ENCODE measurements at regions not wholly inside any gene's neighbourhood (a gene's known extent, or its start where the extent isn't known, plus 50 kb on each side); places are given as distances from the start of the nearest gene placed in this dataset.

DNA sequence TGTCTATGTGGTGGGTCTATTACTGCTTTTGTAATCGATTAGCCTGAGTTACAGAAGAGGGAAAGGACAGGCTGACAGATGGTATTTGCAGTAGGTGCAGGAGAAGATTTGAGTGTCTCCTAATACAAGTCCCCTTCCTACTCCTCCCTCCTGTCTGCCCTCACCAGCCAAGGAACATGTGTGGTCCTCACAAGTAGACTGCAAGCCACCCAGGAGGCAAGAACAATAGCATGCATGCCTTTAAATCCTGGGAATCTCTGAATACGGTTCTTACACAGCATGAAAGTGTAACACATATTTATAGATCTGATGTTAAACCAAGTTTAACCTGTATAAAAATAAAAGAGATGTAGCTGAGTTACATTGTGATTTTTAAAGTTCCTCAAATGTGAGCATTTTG lies 117.0 kb downstream of the PTCSC3 start:
- 0% methylated on average over 2 of the region's 2 CpGs for WGBS (ENCODE audit: insufficient coverage, low coverage, missing lambda C conversion rate)
- Histone ChIP-seq H2AFZ (ENCODE audit: low read depth, low read length) (no peak overlapping the region), H3K9me3 (replicated peaks; ENCODE audit: control insufficient read depth, insufficient read depth, low read depth, low read length) (no peaks in the 10 kb centered on the region), H3K4me2 (ENCODE audit: insufficient read depth, low read length) (no peak overlapping the region), H3K4me1 (replicated peaks in 1 of 2; ENCODE audit: control insufficient read depth in 2 of 2, insufficient read depth in 2 of 2, low read length in 2 of 2) (no peaks in the 10 kb centered on the region), H3K4me3 (no peak overlapping the region), H3K27me3 (ENCODE audit: control insufficient read depth in 2 of 2, insufficient read depth in 2 of 2, low read length in 2 of 2) (no peaks in the 10 kb centered on the region), H3K27ac (ENCODE audit: extremely low read depth, low read depth, low read length) (no peak overlapping the region), H3K79me2 (ENCODE audit: control insufficient read depth, insufficient read depth, low read length) (no peaks in the 10 kb centered on the region), H3K36me3 (ENCODE audit: control insufficient read depth, insufficient read depth, low read length) (no peaks in the 10 kb centered on the region), H3K9ac (ENCODE audit: insufficient read depth in 1 of 2, low read depth in 2 of 2, low read length in 2 of 2) (no peak overlapping the region), H4K20me1 (replicated peaks; ENCODE audit: control insufficient read depth, insufficient read depth, low read length) (no peaks in the 10 kb centered on the region), H3K9me1 (ENCODE audit: control insufficient read depth, insufficient read depth, low read length) (no peaks in the 10 kb centered on the region)
- no peak for DNase-seq (ENCODE audit: extremely low read depth in 1 of 4, low spot score in 3 of 4)
- BruUV-seq (replicated peaks) = no TSS peak
- POLR2A ChIA-PET = no interaction called here
- no peak for FAIRE-seq
- CTCF ChIA-PET (ENCODE audit: low intra/inter-chr PET ratio) = no interaction called here
- in situ Hi-C loops (cut with MboI) (no loop called here), intact Hi-C loops (cut with micrococcal nuclease) (no loop called here)
- TF ChIP-seq KDM2B (CRISPR knock-in tag; IDR thresholded peaks at IDR 0.05) (no peak), PRMT5 (CRISPR knock-in tag; IDR thresholded peaks at IDR 0.05) (no peak), RHOXF2B (CRISPR knock-in tag; conservative IDR thresholded peaks at IDR 0.05) (no peak), KAT7 (CRISPR knock-in tag; IDR thresholded peaks at IDR 0.05; ENCODE audit: borderline replicate concordance) (no peak), SP2 (IDR thresholded peaks at IDR 0.05; ENCODE audit: extremely low read depth, low read depth, low read length, poor library complexity, severe bottlenecking) (no peak)
- no peak for ATAC-seq

DNA sequence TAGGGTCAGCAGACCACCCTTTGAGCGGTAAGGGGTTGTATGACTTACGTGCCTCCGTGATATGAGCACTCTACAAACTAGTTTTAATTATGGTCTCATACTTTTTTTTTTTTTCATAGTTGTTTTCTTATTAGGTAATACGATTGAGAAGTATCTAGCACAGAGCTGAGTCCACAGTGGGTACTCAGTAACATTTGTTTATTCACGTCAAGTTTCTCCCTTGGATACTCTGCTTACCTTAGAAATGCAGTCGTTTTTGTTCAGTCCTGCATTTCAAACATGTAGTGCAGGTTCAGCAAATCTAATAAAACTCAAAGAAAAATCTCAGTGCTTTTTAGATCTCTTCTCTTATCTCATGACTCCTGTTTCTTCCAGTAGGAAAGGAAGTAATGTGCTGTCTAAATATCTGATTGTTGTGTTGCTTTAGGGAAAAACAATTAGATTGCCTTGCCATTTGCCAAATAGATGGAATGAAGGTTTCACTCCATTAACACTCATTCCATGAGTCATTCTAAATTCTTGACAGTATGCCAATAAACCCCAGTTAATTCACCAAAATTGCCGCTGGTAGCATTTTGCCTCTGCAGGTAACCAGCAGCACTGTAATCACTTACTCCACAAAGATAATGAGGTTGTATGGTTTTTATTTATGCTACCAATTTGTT lies 118.9 kb downstream of the PTCSC3 start:
- FAIRE-seq = no peak

More for the DNA sequence above, 118.9 kb downstream of the PTCSC3 start:
- 1% methylated on average over 7 of the region's 7 CpGs for WGBS (ENCODE audit: insufficient coverage, low coverage, missing lambda C conversion rate)
- no peaks in the 10 kb centered on the region; a peak in 1 of 5 replicates for H3K27me3 ChIP-seq (ENCODE audit: control insufficient read depth in 2 of 2, insufficient read depth in 2 of 2, low read length in 2 of 2)
- no peaks in the 10 kb centered on the region for H3K9me1 ChIP-seq (ENCODE audit: control insufficient read depth, insufficient read depth, low read length)
- DNase-seq (ENCODE audit: extremely low read depth in 1 of 4, low spot score in 3 of 4) (no peak), ATAC-seq (no peak)
- no peaks in the 10 kb centered on the region for H3K9me3 ChIP-seq (replicated peaks; ENCODE audit: control insufficient read depth, insufficient read depth, low read depth, low read length)
- no peaks in the 10 kb centered on the region for H3K79me2 ChIP-seq (ENCODE audit: control insufficient read depth, insufficient read depth, low read length)
- no peak overlapping the region for H3K27ac ChIP-seq (ENCODE audit: extremely low read depth, low read depth, low read length)
- no peak overlapping the region for H3K4me3 ChIP-seq
- H2AFZ ChIP-seq (ENCODE audit: low read depth, low read length) = no peak overlapping the region
- H4K20me1 ChIP-seq (replicated peaks; ENCODE audit: control insufficient read depth, insufficient read depth, low read length) = no peaks in the 10 kb centered on the region
- H3K4me2 ChIP-seq (ENCODE audit: insufficient read depth, low read length) = no peak overlapping the region
- in situ Hi-C loops (cut with MboI) (no loop called here), intact Hi-C loops (cut with micrococcal nuclease) (no loop called here)
- H3K4me1 ChIP-seq (replicated peaks in 1 of 2; ENCODE audit: control insufficient read depth in 2 of 2, insufficient read depth in 2 of 2, low read length in 2 of 2) = no peaks in the 10 kb centered on the region
- ChIA-PET CTCF (ENCODE audit: low intra/inter-chr PET ratio) (no interaction called here), POLR2A (interaction anchor here (0.6 kb wide), 1 partner anchor 40 kb away, joined by 3 read pairs; no protein-coding TSS in a partner anchor)
- BruUV-seq (replicated peaks) = no TSS peak
- TF ChIP-seq, protein P1, sequence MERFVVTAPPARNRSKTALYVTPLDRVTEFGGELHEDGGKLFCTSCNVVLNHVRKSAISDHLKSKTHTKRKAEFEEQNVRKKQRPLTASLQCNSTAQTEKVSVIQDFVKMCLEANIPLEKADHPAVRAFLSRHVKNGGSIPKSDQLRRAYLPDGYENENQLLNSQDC (CRISPR knock-in tag; IDR thresholded peaks at IDR 0.05) = no peak
- H3K36me3 ChIP-seq (ENCODE audit: control insufficient read depth, insufficient read depth, low read length) = no peaks in the 10 kb centered on the region
- H3K9ac ChIP-seq (ENCODE audit: insufficient read depth in 1 of 2, low read depth in 2 of 2, low read length in 2 of 2) = no peak overlapping the region

Measured in K562 (cell line).